Thymus (tissue), 11 donors: ENCODE measurements at regions not wholly inside any gene's neighbourhood (a gene's known extent, or its start where the extent isn't known, plus 50 kb on each side); places are given as distances from the start of the nearest gene placed in this dataset.
"Not testable (repeated sequence)": the region's sequence is repeated elsewhere in the genome, so short reads cannot be mapped to it uniquely, and the experiment has no call there.

ENCODE experiments used
- DNase-seq, 9 donors: peaks; one replicate each; pipeline ENCODE4 v3.0.0-alpha.2; 2013; ENCODE audit warnings: low spot score in 9 of 9, low read depth in 6 of 9, missing footprints in 1 of 9
- H3K27ac ChIP-seq, 2 donors: one replicate each; pipeline ENCODE4 v1.5.1; 2013; ENCODE audit warnings: control low read depth in 1 of 2, low read depth in 1 of 2, low read length in 1 of 2, mild to moderate bottlenecking in 1 of 2, moderate library complexity in 1 of 2
- H3K27me3 ChIP-seq, 2 donors: one replicate each; pipeline ENCODE4 v1.5.1; 2013; ENCODE audit warnings: low read length in 1 of 2; ENCODE audit not compliant: control insufficient read depth in 2 of 2, insufficient read depth in 1 of 2
- H3K36me3 ChIP-seq, 2 donors: one replicate each; pipeline ENCODE4 v1.5.1; 2013; ENCODE audit warnings: low read length in 1 of 2, mild to moderate bottlenecking in 1 of 2, moderate library complexity in 1 of 2; ENCODE audit not compliant: control insufficient read depth in 2 of 2, insufficient read depth in 2 of 2
- H3K4me1 ChIP-seq, 2 donors: one replicate each; pipeline ENCODE4 v1.5.1; 2013; ENCODE audit warnings: low read length in 2 of 2; ENCODE audit not compliant: control insufficient read depth in 2 of 2, insufficient read depth in 2 of 2
- H3K4me3 ChIP-seq, 2 donors: one replicate each; pipeline ENCODE4 v1.5.1; 2013; ENCODE audit warnings: low read length in 2 of 2, control low read depth in 1 of 2, mild to moderate bottlenecking in 1 of 2
- H3K9me3 ChIP-seq, 2 donors: one replicate each; pipeline ENCODE4 v1.5.1; 2013; ENCODE audit warnings: low read length in 1 of 2, mild to moderate bottlenecking in 1 of 2; ENCODE audit not compliant: control insufficient read depth in 2 of 2, insufficient read depth in 1 of 2
- WGBS: extraction: QIAGEN DNeasy Blood & Tissue Kit; methylation state at CpG from one replicate; pipeline ENCODE4 v1.1.7; 2013; 5-methylcytosine and 5-hydroxymethylcytosine counted together
- donor health status: healthy.

DNA sequence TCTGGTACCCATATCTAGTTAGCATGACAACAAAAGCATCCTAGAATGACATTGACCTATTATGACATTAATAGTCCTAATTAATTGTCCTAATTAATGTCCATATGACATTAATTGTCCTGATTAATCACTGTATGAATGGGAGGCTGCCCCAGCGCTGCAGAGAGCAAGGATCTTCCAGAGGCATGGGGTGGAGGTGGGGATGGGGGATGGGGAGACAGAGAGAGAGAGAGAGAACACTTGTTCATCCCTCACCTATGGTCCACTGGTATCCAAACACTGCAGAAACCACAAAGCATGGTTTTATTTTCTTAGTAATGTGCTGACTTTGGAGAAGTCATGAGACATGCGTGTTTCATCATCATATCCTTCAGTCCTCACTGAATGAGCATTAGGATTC is 235.1 kb downstream of the FNDC1 start:
- Histone ChIP-seq H3K36me3 (no peaks in the 10 kb centered on the region), H3K9me3 (peaks cover 0 to 6% of the 10 kb centered on the region in 2 donors), H3K4me1 (no peaks in the 10 kb centered on the region), H3K4me3 (no peak overlapping the region), H3K27me3 (no peaks in the 10 kb centered on the region), H3K27ac (no peak overlapping the region)
- DNase-seq, result no peak
- WGBS, result 89% methylated on average over 2 of the region's 2 CpGs

DNA sequence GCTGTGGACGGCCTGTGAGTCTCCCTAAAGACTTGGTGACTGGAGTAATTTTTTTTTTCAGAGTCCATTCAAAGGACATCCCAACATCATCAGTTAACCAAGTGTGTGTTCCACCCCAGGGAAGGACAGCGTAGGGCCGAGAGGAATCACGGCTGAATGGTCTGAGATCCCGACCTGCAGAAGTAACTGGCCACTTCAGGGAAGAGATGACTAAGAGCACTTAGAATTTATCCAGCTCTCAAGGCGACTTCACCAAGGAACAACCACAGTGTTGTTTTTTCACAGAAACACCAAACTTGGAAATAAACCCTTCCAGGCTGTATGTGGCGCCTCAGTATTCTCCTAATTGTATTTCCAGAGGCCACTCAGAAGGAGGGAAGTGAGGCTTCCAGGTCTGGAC is 231.6 kb downstream of the FNDC1 start:
- no peaks in the 10 kb centered on the region for H3K27me3 ChIP-seq
- 87% methylated on average over 7 of the region's 7 CpGs for WGBS

DNA sequence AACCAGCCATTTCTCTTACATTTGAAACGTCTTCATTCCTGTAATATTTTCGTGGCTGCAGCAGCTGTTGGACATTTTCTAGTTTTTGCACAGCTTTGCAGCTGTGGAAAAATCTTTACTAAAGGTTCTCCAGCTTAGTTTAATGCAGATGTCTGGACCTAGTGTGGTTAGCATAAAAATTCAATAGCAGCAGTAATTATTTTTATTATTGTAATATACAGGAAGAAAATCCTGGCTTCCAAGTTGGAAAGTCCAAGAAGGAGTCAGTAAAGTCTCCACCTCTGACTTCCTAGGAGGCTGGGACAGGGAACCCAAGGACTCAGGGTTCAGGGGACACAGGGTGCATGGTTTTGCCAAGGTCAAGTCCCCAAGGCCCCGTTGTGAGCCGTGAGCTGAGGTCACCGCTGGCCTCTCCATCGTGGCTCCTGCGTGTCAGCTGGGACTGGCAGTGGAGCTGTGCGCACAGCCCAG is 230.6 kb downstream of the FNDC1 start:
- no peak for DNase-seq
- 83% methylated on average over 8 of the region's 8 CpGs for WGBS
- Histone ChIP-seq H3K4me1 (no peaks in the 10 kb centered on the region), H3K9me3 (peaks cover 0 to 6% of the 10 kb centered on the region in 2 donors), H3K27me3 (no peaks in the 10 kb centered on the region), H3K27ac (no peak overlapping the region), H3K4me3 (no peak overlapping the region), H3K36me3 (no peaks in the 10 kb centered on the region)

More for the DNA sequence above, 231.6 kb downstream of the FNDC1 start:
- H3K9me3 ChIP-seq, result peaks cover 0 to 6% of the 10 kb centered on the region in 2 donors
- no peaks in the 10 kb centered on the region for H3K4me1 ChIP-seq
- no peaks in the 10 kb centered on the region for H3K36me3 ChIP-seq
- DNase-seq, result no peak
- H3K4me3 ChIP-seq, result no peak overlapping the region
- no peak overlapping the region for H3K27ac ChIP-seq

DNA sequence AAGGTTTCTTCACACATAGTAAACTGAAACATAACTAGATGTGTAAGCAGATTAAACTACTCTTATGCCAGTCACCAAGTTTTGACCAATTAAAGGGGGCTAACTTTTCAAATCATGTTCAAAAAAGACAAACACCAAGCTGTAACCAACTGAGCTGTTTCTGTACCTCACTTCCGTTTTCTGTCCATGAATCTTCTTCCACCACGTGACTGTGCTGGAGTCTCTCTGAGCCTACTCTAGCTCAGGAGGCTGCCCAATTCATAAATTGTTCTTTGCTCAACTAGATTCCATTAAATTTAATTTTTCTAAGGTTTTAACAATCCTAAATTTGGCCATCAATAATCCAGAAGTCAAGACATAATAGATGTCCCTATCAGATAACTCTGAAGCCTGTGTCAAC is 229.4 kb downstream of the FNDC1 start:
- no peaks in the 10 kb centered on the region for H3K27me3 ChIP-seq
- H3K27ac ChIP-seq, result no peak overlapping the region
- H3K36me3 ChIP-seq, result no peaks in the 10 kb centered on the region
- 89% methylated on average over 2 of the region's 2 CpGs for WGBS
- H3K4me3 ChIP-seq, result no peak overlapping the region
- peaks cover 0 to 6% of the 10 kb centered on the region in 2 donors for H3K9me3 ChIP-seq
- no peak for DNase-seq
- no peaks in the 10 kb centered on the region for H3K4me1 ChIP-seq

- Histone ChIP-seq H3K4me1 (no peaks in the 10 kb centered on the region), H3K4me3 (no peak overlapping the region), H3K27me3 (no peaks in the 10 kb centered on the region), H3K27ac (no peak overlapping the region), H3K9me3 (peaks cover 0 to 6% of the 10 kb centered on the region in 2 donors), H3K36me3 (no peaks in the 10 kb centered on the region)
- no peak for DNase-seq
Measured at GRCh38 chr6:159397753-159398152, 228.6 kb downstream of the FNDC1 start.

GRCh38 chr6:159395609-159396008 is 226.4 kb downstream of the FNDC1 start:
- Histone ChIP-seq H3K27me3 (no peaks in the 10 kb centered on the region), H3K9me3 (no peaks in the 10 kb centered on the region), H3K36me3 (no peaks in the 10 kb centered on the region), H3K4me3 (no peak overlapping the region), H3K4me1 (no peaks in the 10 kb centered on the region), H3K27ac (no peak overlapping the region)
- DNase-seq, result no peak
- WGBS, result 89% methylated on average over 6 of the region's 6 CpGs

DNA sequence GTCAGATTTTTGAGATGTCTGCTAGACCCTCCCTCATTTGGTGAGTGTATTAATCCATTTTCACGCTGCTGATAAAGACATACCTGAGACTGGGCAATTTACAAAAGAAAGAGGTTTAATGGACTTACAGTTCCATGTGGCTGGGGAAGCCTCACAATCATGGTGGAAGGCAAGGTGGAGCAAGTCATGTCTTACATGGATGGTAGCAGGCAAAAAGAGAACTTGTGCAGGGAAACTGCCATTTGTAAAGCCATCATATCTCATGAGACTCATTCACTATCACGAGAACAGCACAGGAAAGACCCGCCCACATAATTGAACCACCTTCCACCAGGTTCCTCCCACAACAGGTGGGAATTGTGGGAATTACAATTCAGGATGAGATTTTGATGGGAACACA is 223.5 kb downstream of the FNDC1 start:
- not testable (repeated sequence) for H3K4me3 ChIP-seq, H3K27me3 ChIP-seq, H3K36me3 ChIP-seq, H3K27ac ChIP-seq, H3K4me1 ChIP-seq, H3K9me3 ChIP-seq, DNase-seq
- WGBS, result 95% methylated on average over 3 of the region's 3 CpGs

- Histone ChIP-seq H3K27me3 (no peaks in the 10 kb centered on the region), H3K36me3 (no peaks in the 10 kb centered on the region), H3K27ac (no peak overlapping the region), H3K4me3 (no peak overlapping the region), H3K4me1 (no peaks in the 10 kb centered on the region), H3K9me3 (no peaks in the 10 kb centered on the region)
- DNase-seq, result no peak
- WGBS, result 77% methylated on average over 3 of the region's 3 CpGs
Measured at GRCh38 chr6:159390381-159390780, 221.2 kb downstream of the FNDC1 start.

DNA sequence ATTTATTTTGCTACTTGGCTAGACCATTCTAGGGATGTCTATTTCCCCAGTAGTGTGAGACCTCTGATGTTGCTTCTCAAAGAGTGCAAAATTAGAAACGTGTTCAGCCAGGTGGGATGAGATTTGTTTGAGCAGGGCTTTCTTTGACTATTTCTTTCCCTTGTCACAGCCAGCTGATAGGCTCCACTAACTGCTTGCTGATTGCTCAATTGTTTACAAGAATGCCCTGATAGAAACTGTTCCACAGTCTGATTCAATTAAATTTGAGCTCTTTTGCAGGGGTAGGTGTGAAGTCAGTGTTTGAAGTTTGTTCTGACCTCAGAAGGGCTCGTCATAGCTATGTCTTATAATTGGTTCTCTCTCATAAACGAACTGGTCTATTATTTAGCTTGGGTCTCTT is 220.5 kb downstream of the FNDC1 start:
- Histone ChIP-seq H3K4me3 (no peak overlapping the region), H3K27ac (no peak overlapping the region), H3K36me3 (no peaks in the 10 kb centered on the region), H3K4me1 (no peaks in the 10 kb centered on the region), H3K9me3 (no peaks in the 10 kb centered on the region), H3K27me3 (no peaks in the 10 kb centered on the region)
- DNase-seq, result no peak
- WGBS, result 48% methylated on average over 3 of the region's 3 CpGs

DNA sequence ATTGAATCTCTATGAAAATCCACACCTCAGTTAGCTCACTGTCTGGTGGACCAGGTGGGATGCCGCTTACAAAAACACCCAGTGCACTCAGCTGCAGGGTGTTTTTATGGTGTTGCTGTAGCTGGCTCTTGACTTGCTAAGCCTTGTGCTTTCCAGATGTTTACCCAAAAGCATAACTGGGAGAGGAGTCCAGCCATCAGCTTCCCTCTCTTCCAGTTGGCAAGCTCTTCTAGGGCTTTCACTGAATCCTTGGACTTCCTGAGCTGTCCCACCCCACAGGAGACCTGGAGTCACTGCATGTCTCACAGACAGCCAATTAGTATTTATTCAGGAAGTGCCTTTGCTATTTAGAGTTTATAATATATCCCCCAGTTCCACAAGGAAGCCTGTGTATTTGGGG is 210.9 kb downstream of the FNDC1 start:
- no peaks in the 10 kb centered on the region for H3K9me3 ChIP-seq
- 93% methylated on average over 1 of the region's 1 CpG for WGBS
- no peak overlapping the region for H3K27ac ChIP-seq
- no peaks in the 10 kb centered on the region for H3K27me3 ChIP-seq
- no peaks in the 10 kb centered on the region for H3K36me3 ChIP-seq
- DNase-seq, result no peak
- no peak overlapping the region for H3K4me3 ChIP-seq
- H3K4me1 ChIP-seq, result no peaks in the 10 kb centered on the region
